ENCODE measurements at regions not wholly inside any gene's neighbourhood (a gene's known extent, or its start where the extent isn't known, plus 50 kb on each side); places are given as distances from the start of the nearest gene placed in this dataset.
A peak's percentile ranks its signal among the peaks of the same experiment; 100 is the strongest.

- Histone ChIP-seq H3K9me3 (ENCODE audit: control insufficient read depth in 1 of 2, insufficient read depth in 1 of 2, low read depth in 1 of 2, low read length in 2 of 2) (no peaks in the 10 kb centered on the region), H2AFZ (ENCODE audit: low read depth, low read length, poor library complexity, severe bottlenecking) (no peak overlapping the region), H3K9ac (ENCODE audit: low read length) (no peak overlapping the region), H3K36me3 (ENCODE audit: control insufficient read depth in 1 of 2, insufficient read depth in 2 of 2, low read length in 2 of 2) (no peaks in the 10 kb centered on the region), H3K27ac (ENCODE audit: low read depth, low read length) (no peak overlapping the region), H3K27me3 (ENCODE audit: insufficient read depth, low read length) (no peaks in the 10 kb centered on the region), H3K9me2 (ENCODE audit: insufficient read depth) (no peaks in the 10 kb centered on the region), H4K20me1 (ENCODE audit: insufficient read depth) (no peaks in the 10 kb centered on the region), H3K4me1 (ENCODE audit: control insufficient read depth in 1 of 2, insufficient read depth in 2 of 2, low read length in 2 of 2) (peaks cover 0 to 18% of the 10 kb centered on the region in 2 experiments; a peak in 1 of 4 replicates), H3K79me2 (ENCODE audit: insufficient read depth, low read length) (no peaks in the 10 kb centered on the region), H3K4me3 (replicated peaks in 1 of 2; ENCODE audit: low read depth in 1 of 2, low read length in 2 of 2) (no peak overlapping the region), H3K4me2 (ENCODE audit: low read length) (peak overlapping the region; percentile 7; the same call in 1 of the 2 replicates)
- ChIA-PET POLR2A (no interaction called here), CTCF (no interaction called here), RAD21 (ENCODE audit: low non-redundant PET in 1 of 2, low total read pairs in 2 of 2, uncharacterized antibody in 2 of 2, unreplicated experiment in 2 of 2) (no interaction called here)
- BruUV-seq (replicated peaks), result no TSS peak
- no peak for TF ChIP-seq SIN3A (IDR thresholded peaks at IDR 0.05; ENCODE audit: low read depth)
- TF ChIP-seq POLR2AphosphoS5 (IDR thresholded peaks at IDR 0.05; ENCODE audit: low read depth, low read length), result no peak
- TF ChIP-seq POLR2A (IDR thresholded peaks at IDR 0.05; ENCODE audit: borderline replicate concordance, extremely low read depth, insufficient read depth, insufficient read length), result no peak
- TF ChIP-seq JUND (IDR thresholded peaks at IDR 0.05), result no peak
- no peak for TF ChIP-seq CEBPB (IDR thresholded peaks at IDR 0.05; ENCODE audit: low read depth)
- no peak for TF ChIP-seq RAD21 (IDR thresholded peaks at IDR 0.05; ENCODE audit: low read depth)
- no peak for TF ChIP-seq SP1 (IDR thresholded peaks at IDR 0.05; ENCODE audit: low read depth)
- TF ChIP-seq REST (IDR thresholded peaks at IDR 0.05; ENCODE audit: low read depth), result no peak
- no peak for TF ChIP-seq ZNF274 (IDR thresholded peaks at IDR 0.05; ENCODE audit: low read depth, low read length)
- TF ChIP-seq ELF1 (IDR thresholded peaks at IDR 0.05; ENCODE audit: borderline replicate concordance, low read depth), result no peak
- no peak for TF ChIP-seq EZH2phosphoT487 (IDR thresholded peaks at IDR 0.05; ENCODE audit: borderline replicate concordance)
- no peak for TF ChIP-seq ATF3 (IDR thresholded peaks at IDR 0.05)
- no peak for TF ChIP-seq EGR1 (IDR thresholded peaks at IDR 0.05; ENCODE audit: low read depth)
- DNase-seq (ENCODE audit: low read depth, low spot score), result no peak
- intact Hi-C loops (cut with micrococcal nuclease), result no loop called here
- no peak for ATAC-seq
Observed at GRCh38 chr2:43075811-43076585, 150.4 kb downstream of the ZFP36L2 start.
